Panc1 (cell line): ENCODE measurements at regions not wholly inside any gene's neighbourhood (a gene's known extent, or its start where the extent isn't known, plus 50 kb on each side); places are given as distances from the start of the nearest gene placed in this dataset.

Experiments used
- ATAC-seq: fragments of 200-7000 bp; cut with Tn5 transposase; 2 replicates; pipeline ENCODE4 v1.9.1; 2020; ENCODE audit warnings: mild to moderate bottlenecking, moderate library complexity
- BruUV-seq: library from RNA; stranded (reverse); fragments of 400-500 nt; replicated peaks from 2 replicates; lab custom pipeline; 2021; lab: Mats Ljungman, UMichigan
- CTCF ChIA-PET: fragments of 300-600 bp; sonication (Branson Sonifier 250); formaldehyde crosslinking; loops from one replicate; lab custom pipeline; 2022; ENCODE audit warnings: antibody characterized with exemption; lab: Charles Lee
- POLR2A ChIA-PET: fragments of 300-600 bp; sonication (Branson Sonifier 250); formaldehyde crosslinking; loops from one replicate; lab custom pipeline; 2022; ENCODE audit warnings: antibody characterized with exemption; lab: Charles Lee
- DNase-seq: peaks from one replicate; pipeline ENCODE4 v3.0.0-alpha.2; 2010; ENCODE audit warnings: low read depth, low spot score
- H3K27ac ChIP-seq: 2 replicates; pipeline ENCODE4 v1.5.1; 2011; ENCODE audit warnings: mild to moderate bottlenecking, low read length, inconsistent platforms
- H3K27me3 ChIP-seq: fragments of 200-500 bp; sonication (Bioruptor generic); 2 replicates; pipeline ENCODE4 v1.6.0; 2014; ENCODE audit warnings: low read length, inconsistent platforms; ENCODE audit not compliant: control insufficient read depth, insufficient read depth
- H3K36me3 ChIP-seq: fragments of 200-500 bp; sonication (Bioruptor generic); 2 replicates; pipeline ENCODE4 v1.5.1; 2014; ENCODE audit warnings: inconsistent platforms, mild to moderate bottlenecking, low read length, moderate library complexity; ENCODE audit not compliant: control insufficient read depth, insufficient read depth
- H3K4me1 ChIP-seq: 2 replicates; pipeline ENCODE4 v1.5.1; 2011; ENCODE audit warnings: inconsistent platforms, mild to moderate bottlenecking, low read length, moderate library complexity; ENCODE audit not compliant: control insufficient read depth, insufficient read depth
- H3K4me3 ChIP-seq, 2 experiments: 2 replicates each; pipeline ENCODE4 v1.5.1; 2011 to 2012; ENCODE audit warnings: low read depth in 2 of 2, low read length in 2 of 2, mild to moderate bottlenecking in 2 of 2, inconsistent platforms in 1 of 2, moderate library complexity in 1 of 2
- H3K9me3 ChIP-seq: fragments of 200-500 bp; sonication (Bioruptor generic); 2 replicates; pipeline ENCODE4 v1.5.1; 2014; ENCODE audit warnings: low read depth, mild to moderate bottlenecking, inconsistent platforms, low read length, moderate library complexity; ENCODE audit not compliant: control insufficient read depth, insufficient read depth
- CTCF ChIP-seq: fragments of 450-650 bp; IDR thresholded peaks from 2 replicates; pipeline ENCODE4 v1.5.1; 2017; ENCODE audit warnings: mild to moderate bottlenecking
- POLR2AphosphoS5 ChIP-seq: IDR thresholded peaks from 2 replicates; pipeline ENCODE4 v1.6.1; 2012; ENCODE audit warnings: mild to moderate bottlenecking, low read depth, low read length, moderate library complexity
- SIN3A ChIP-seq: IDR thresholded peaks from 2 replicates; pipeline ENCODE4 v1.6.1; 2012; ENCODE audit warnings: low read depth, mild to moderate bottlenecking, low read length, moderate library complexity, borderline replicate concordance; ENCODE audit not compliant: insufficient read depth
- TCF7L2 ChIP-seq: IDR thresholded peaks from 2 replicates; pipeline ENCODE4 v1.6.1; 2011; ENCODE audit warnings: mild to moderate bottlenecking, low read depth, low read length, inconsistent platforms
- in situ Hi-C: cut with HindIII; loops from 2 replicates; pipeline ENCODE4 v1.10.0; 2016; ENCODE audit warnings: low sequenced_read_pairs, low pct_unique_long_range_greater_than_20kb
- intact Hi-C: fragments of 100-400 bp; cut with micrococcal nuclease; formaldehyde crosslinking; loops from one replicate; pipeline ENCODE4 v1.10.0; 2022; ENCODE audit not compliant: unreplicated experiment
- TF ChIP-seq, protein P1 (sequence below), 2 experiments: IDR thresholded peaks; 2 replicates each; pipeline ENCODE4 v1.6.1; 2011 to 2012; ENCODE audit warnings: low read depth in 2 of 2, control low read depth in 1 of 2, low read length in 1 of 2, mild to moderate bottlenecking in 1 of 2, moderate library complexity in 1 of 2; ENCODE audit not compliant: insufficient read depth in 1 of 2

GRCh38 chr6:148059869-148060268, 282.8 kb upstream of the SASH1 start:
- ChIA-PET CTCF (no interaction called here), POLR2A (no interaction called here)
- H3K36me3 ChIP-seq, result no peaks in the 10 kb centered on the region
- no peaks in the 10 kb centered on the region for H3K27me3 ChIP-seq
- ATAC-seq, result no peak
- no peaks in the 10 kb centered on the region for H3K9me3 ChIP-seq
- intact Hi-C loops, result no loop called here
- H3K4me1 ChIP-seq, result no peaks in the 10 kb centered on the region
- TF ChIP-seq TCF7L2, result no peak
- TF ChIP-seq, protein P1, sequence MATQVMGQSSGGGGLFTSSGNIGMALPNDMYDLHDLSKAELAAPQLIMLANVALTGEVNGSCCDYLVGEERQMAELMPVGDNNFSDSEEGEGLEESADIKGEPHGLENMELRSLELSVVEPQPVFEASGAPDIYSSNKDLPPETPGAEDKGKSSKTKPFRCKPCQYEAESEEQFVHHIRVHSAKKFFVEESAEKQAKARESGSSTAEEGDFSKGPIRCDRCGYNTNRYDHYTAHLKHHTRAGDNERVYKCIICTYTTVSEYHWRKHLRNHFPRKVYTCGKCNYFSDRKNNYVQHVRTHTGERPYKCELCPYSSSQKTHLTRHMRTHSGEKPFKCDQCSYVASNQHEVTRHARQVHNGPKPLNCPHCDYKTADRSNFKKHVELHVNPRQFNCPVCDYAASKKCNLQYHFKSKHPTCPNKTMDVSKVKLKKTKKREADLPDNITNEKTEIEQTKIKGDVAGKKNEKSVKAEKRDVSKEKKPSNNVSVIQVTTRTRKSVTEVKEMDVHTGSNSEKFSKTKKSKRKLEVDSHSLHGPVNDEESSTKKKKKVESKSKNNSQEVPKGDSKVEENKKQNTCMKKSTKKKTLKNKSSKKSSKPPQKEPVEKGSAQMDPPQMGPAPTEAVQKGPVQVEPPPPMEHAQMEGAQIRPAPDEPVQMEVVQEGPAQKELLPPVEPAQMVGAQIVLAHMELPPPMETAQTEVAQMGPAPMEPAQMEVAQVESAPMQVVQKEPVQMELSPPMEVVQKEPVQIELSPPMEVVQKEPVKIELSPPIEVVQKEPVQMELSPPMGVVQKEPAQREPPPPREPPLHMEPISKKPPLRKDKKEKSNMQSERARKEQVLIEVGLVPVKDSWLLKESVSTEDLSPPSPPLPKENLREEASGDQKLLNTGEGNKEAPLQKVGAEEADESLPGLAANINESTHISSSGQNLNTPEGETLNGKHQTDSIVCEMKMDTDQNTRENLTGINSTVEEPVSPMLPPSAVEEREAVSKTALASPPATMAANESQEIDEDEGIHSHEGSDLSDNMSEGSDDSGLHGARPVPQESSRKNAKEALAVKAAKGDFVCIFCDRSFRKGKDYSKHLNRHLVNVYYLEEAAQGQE (IDR thresholded peaks at IDR 0.05; ENCODE audit: insufficient read depth in 1 of 2, low read depth in 2 of 2, low read length in 1 of 2), result no peak
- no peak for TF ChIP-seq SIN3A
- no peak for TF ChIP-seq CTCF
- DNase-seq, result no peak
- no peak overlapping the region for H3K27ac ChIP-seq
- in situ Hi-C loops, result no loop called here
- no TSS peak for BruUV-seq
- no peak overlapping the region for H3K4me3 ChIP-seq

DNA sequence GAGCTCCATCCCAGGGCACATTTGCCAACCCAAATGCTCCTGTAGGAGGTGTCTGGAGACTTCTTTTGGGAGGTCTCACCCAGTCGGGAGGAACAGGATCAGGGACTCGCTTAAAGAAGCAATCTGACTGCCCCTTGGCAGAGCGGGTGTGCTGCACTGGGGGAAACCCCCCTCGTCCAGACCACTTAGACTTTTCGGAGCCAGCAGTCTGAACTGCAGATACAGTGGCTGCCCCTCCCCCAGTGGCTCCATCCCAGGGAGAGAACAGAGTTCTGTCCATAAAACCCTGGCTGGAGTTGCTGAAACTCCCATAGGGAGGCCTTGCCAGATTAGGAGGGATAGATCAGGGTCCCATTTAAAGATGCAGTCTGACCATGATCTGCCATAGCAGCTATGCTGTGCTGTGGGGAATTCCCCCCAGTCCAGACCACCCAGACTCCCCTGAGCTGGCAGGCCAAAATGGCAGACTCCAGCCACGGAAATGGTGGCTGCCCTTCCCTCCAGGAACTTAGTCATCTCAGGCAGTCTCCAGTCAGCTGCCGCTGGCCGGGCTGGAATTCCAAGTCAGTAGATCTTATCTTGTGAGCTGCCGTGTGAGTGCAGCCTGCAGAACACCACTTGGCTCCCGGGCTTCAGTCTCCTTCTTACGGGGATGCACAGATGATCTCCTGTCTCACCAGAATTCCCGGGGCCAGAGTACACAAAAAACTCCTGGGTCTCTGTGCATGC, 278.1 kb upstream of the SASH1 start:
- H3K27ac ChIP-seq, result no peak overlapping the region
- no peaks in the 10 kb centered on the region for H3K36me3 ChIP-seq
- ChIA-PET CTCF (no interaction called here), POLR2A (no interaction called here)
- no peak overlapping the region for H3K4me3 ChIP-seq
- TF ChIP-seq, protein P1 (IDR thresholded peaks at IDR 0.05; ENCODE audit: insufficient read depth in 1 of 2, low read depth in 2 of 2, low read length in 1 of 2), result no peak
- TF ChIP-seq TCF7L2 (no peak), CTCF (no peak), SIN3A (no peak), POLR2AphosphoS5 (no peak)
- H3K27me3 ChIP-seq, result no peaks in the 10 kb centered on the region
- DNase-seq, result no peak
- in situ Hi-C loops, result no loop called here
- BruUV-seq, result no TSS peak
- H3K9me3 ChIP-seq, result no peaks in the 10 kb centered on the region
- no peaks in the 10 kb centered on the region for H3K4me1 ChIP-seq
- intact Hi-C loops, result no loop called here
- ATAC-seq, result no peak
